CD4-positive, alpha-beta T cell (primary cell): ENCODE measurements at regions not wholly inside any gene's neighbourhood (a gene's known extent, or its start where the extent isn't known, plus 50 kb on each side); places are given as distances from the start of the nearest gene placed in this dataset.
"Not testable (repeated sequence)": the region's sequence is repeated elsewhere in the genome, so short reads cannot be mapped to it uniquely, and the experiment has no call there.

Experiments used
- ATAC-seq: fragments of 200-7000 bp; cut with Tn5 transposase; one replicate; pipeline ENCODE4 v1.10.0; 2022; ENCODE audit warnings: mild to moderate bottlenecking; ENCODE audit not compliant: poor library complexity
- CTCF ChIA-PET: fragments of 350-600 bp; sonication (Branson Sonifier 250); formaldehyde crosslinking; loops from one replicate; lab custom pipeline; 2021; ENCODE audit warnings: antibody characterized with exemption, inconsistent platforms; lab: Charles Lee
- POLR2A ChIA-PET: fragments of 350-600 bp; sonication (Branson Sonifier 250); formaldehyde crosslinking; loops from one replicate; lab custom pipeline; 2021; ENCODE audit warnings: antibody characterized with exemption, inconsistent platforms; lab: Charles Lee
- DNase-seq, 14 experiments: peaks; one replicate each; pipeline ENCODE4 v3.0.0-alpha.2; 2013 to 2020; ENCODE audit warnings: mixed read lengths in 2 of 14
- H3K27ac ChIP-seq, 2 donors: one replicate each; pipeline versions ENCODE4 v1.5.1 to v1.7.0; 2013; ENCODE audit warnings: low read length in 2 of 2, low read depth in 1 of 2, mild to moderate bottlenecking in 1 of 2
- H3K27me3 ChIP-seq, 2 experiments: 1 replicate in 1 of 2; 2 replicates in 1 of 2; pipeline versions ENCODE4 v1.6.1 to v1.7.0; 2013; ENCODE audit warnings: low read length in 2 of 2, control low read depth in 1 of 2, mild to moderate bottlenecking in 1 of 2, moderate library complexity in 1 of 2; ENCODE audit not compliant: insufficient read depth in 2 of 2, control insufficient read depth in 1 of 2
- H3K36me3 ChIP-seq: one replicate; pipeline ENCODE4 v1.6.1; 2013; ENCODE audit warnings: low read length, control low read depth; ENCODE audit not compliant: insufficient read depth
- H3K4me1 ChIP-seq: one replicate; pipeline ENCODE4 v1.6.1; 2013; ENCODE audit warnings: low read length, control low read depth; ENCODE audit not compliant: insufficient read depth
- H3K4me3 ChIP-seq: one replicate; pipeline ENCODE4 v1.5.1; 2013; ENCODE audit warnings: mild to moderate bottlenecking, low read length, moderate library complexity
- H3K9me3 ChIP-seq, 2 experiments: 1 replicate in 1 of 2; 2 replicates in 1 of 2; pipeline versions ENCODE4 v1.6.1 to v1.7.0; 2013; ENCODE audit warnings: low read length in 2 of 2, mild to moderate bottlenecking in 2 of 2, control low read depth in 1 of 2, moderate library complexity in 1 of 2; ENCODE audit not compliant: control insufficient read depth in 1 of 2, insufficient read depth in 1 of 2
- H3K27ac Mint-ChIP-seq: one replicate; pipeline ENCODE4 v1.8.0; 2020; ENCODE audit warnings: mixed read lengths
- H3K27me3 Mint-ChIP-seq: one replicate; pipeline ENCODE4 v1.8.0; 2021; ENCODE audit warnings: mixed read lengths
- H3K36me3 Mint-ChIP-seq: one replicate; pipeline ENCODE4 v1.8.0; 2021; ENCODE audit warnings: low read depth, mixed read lengths
- H3K4me1 Mint-ChIP-seq: one replicate; pipeline ENCODE4 v1.8.0; 2021; ENCODE audit warnings: low read depth, mixed read lengths
- H3K4me3 Mint-ChIP-seq: one replicate; pipeline ENCODE4 v1.8.0; 2020; ENCODE audit warnings: mild to moderate bottlenecking, mixed read lengths
- H3K9me3 Mint-ChIP-seq: one replicate; pipeline ENCODE4 v1.8.0; 2020; ENCODE audit warnings: mixed read lengths
- intact Hi-C, 2 experiments: fragments of 100-400 bp; cut with DNase I in 1 of 2; cut with micrococcal nuclease in 1 of 2; formaldehyde crosslinking; loops; one replicate each; pipeline versions ENCODE4 v1.15.1 to v1.9.0; 2023 to 2025; cut with DNase I, micrococcal nuclease
- TF ChIP-seq, protein P1 (sequence below): fragments of 200-600 bp; IDR thresholded peaks from one replicate; pipeline ENCODE4 v1.8.0; 2022; ENCODE audit warnings: antibody characterized with exemption, mild to moderate bottlenecking

- ATAC-seq, H3K27ac Mint-ChIP-seq, H3K4me1 Mint-ChIP-seq, H3K4me3 Mint-ChIP-seq, H3K36me3 Mint-ChIP-seq, H3K27ac ChIP-seq, CTCF ChIA-PET, intact Hi-C loops, DNase-seq, H3K9me3 ChIP-seq, H3K4me3 ChIP-seq, POLR2A ChIA-PET, H3K27me3 ChIP-seq, H3K36me3 ChIP-seq, H3K9me3 Mint-ChIP-seq, H3K4me1 ChIP-seq, H3K27me3 Mint-ChIP-seq: not testable (repeated sequence)
Observed at GRCh38 chr3:82584861-82585260, 823.4 kb upstream of the GBE1 start.

DNA sequence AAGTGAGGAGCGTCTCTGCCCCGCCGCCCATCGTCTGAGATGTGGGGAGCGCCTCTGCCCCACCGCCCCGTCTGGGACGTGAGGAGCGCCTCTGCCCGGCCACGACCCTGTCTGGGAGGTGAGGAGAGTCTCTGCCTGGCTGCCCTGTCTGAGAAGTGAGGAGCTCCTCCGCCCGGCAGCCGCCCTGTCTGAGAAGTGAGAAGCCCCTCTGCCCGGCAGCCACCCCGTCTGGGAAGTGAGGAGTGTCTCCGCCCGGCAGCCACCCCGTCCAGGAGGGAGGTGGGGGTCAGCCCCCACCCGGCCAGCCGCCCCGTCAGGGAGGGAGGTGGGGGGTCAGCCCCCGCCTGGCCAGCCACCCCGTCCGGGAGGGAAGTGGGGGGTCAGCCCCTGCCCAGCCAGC, 823.0 kb upstream of the GBE1 start:
- ATAC-seq, intact Hi-C loops, H3K27ac ChIP-seq, H3K27ac Mint-ChIP-seq, H3K9me3 Mint-ChIP-seq, POLR2A ChIA-PET, H3K27me3 ChIP-seq, H3K27me3 Mint-ChIP-seq, H3K4me1 Mint-ChIP-seq, DNase-seq, H3K4me1 ChIP-seq, H3K4me3 ChIP-seq, H3K4me3 Mint-ChIP-seq, CTCF ChIA-PET, H3K36me3 Mint-ChIP-seq, H3K9me3 ChIP-seq, H3K36me3 ChIP-seq: not testable (repeated sequence)

GRCh38 chr3:82581350-82581749, 819.9 kb upstream of the GBE1 start:
- no peaks in the 10 kb centered on the region for H3K9me3 Mint-ChIP-seq
- no peaks in the 10 kb centered on the region for H3K36me3 Mint-ChIP-seq
- H3K27me3 Mint-ChIP-seq = no peaks in the 10 kb centered on the region

GRCh38 chr3:82572721-82573120, 811.3 kb upstream of the GBE1 start:
- peaks cover 2% of the 10 kb centered on the region for H3K9me3 Mint-ChIP-seq

More at GRCh38 chr3:82581350-82581749, 819.9 kb upstream of the GBE1 start:
- Mint-ChIP-seq H3K27ac (no peak overlapping the region), H3K4me1 (no peaks in the 10 kb centered on the region), H3K4me3 (no peak overlapping the region)
- H3K4me1 ChIP-seq = no peaks in the 10 kb centered on the region
- ATAC-seq (no peak), DNase-seq (no peak)
- CTCF ChIA-PET = no interaction called here
- H3K27me3 ChIP-seq = no peaks in the 10 kb centered on the region
- intact Hi-C loops = no loop called here
- POLR2A ChIA-PET = no interaction called here
- H3K4me3 ChIP-seq = no peak overlapping the region
- H3K36me3 ChIP-seq = no peaks in the 10 kb centered on the region
- H3K9me3 ChIP-seq = peaks cover 0 to 19% of the 10 kb centered on the region in 2 experiments
- TF ChIP-seq, protein P1, sequence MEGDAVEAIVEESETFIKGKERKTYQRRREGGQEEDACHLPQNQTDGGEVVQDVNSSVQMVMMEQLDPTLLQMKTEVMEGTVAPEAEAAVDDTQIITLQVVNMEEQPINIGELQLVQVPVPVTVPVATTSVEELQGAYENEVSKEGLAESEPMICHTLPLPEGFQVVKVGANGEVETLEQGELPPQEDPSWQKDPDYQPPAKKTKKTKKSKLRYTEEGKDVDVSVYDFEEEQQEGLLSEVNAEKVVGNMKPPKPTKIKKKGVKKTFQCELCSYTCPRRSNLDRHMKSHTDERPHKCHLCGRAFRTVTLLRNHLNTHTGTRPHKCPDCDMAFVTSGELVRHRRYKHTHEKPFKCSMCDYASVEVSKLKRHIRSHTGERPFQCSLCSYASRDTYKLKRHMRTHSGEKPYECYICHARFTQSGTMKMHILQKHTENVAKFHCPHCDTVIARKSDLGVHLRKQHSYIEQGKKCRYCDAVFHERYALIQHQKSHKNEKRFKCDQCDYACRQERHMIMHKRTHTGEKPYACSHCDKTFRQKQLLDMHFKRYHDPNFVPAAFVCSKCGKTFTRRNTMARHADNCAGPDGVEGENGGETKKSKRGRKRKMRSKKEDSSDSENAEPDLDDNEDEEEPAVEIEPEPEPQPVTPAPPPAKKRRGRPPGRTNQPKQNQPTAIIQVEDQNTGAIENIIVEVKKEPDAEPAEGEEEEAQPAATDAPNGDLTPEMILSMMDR = no peak
- no peak overlapping the region for H3K27ac ChIP-seq

More at GRCh38 chr3:82572721-82573120, 811.3 kb upstream of the GBE1 start:
- CTCF ChIA-PET = no interaction called here
- H3K27ac Mint-ChIP-seq = no peak overlapping the region
- H3K36me3 Mint-ChIP-seq = no peaks in the 10 kb centered on the region
- Histone ChIP-seq H3K36me3 (no peaks in the 10 kb centered on the region), H3K27me3 (no peaks in the 10 kb centered on the region), H3K4me1 (no peaks in the 10 kb centered on the region), H3K9me3 (peaks cover 0 to 7% of the 10 kb centered on the region in 2 experiments), H3K27ac (no peak overlapping the region), H3K4me3 (no peak overlapping the region)
- POLR2A ChIA-PET = no interaction called here
- H3K4me1 Mint-ChIP-seq = no peaks in the 10 kb centered on the region
- intact Hi-C loops = no loop called here
- H3K27me3 Mint-ChIP-seq = no peaks in the 10 kb centered on the region
- TF ChIP-seq, protein P1 = no peak
- DNase-seq (no peak), ATAC-seq (no peak)
- no peak overlapping the region for H3K4me3 Mint-ChIP-seq
